H9 (cell line): ENCODE measurements at regions not wholly inside any gene's neighbourhood (a gene's known extent, or its start where the extent isn't known, plus 50 kb on each side); places are given as distances from the start of the nearest gene placed in this dataset.

Experiments used
- DNase-seq: peaks from one replicate; pipeline ENCODE4 v3.0.0-alpha.2; 2017
- H2AFZ ChIP-seq: one replicate; pipeline ENCODE4 v1.6.1; 2013; ENCODE audit warnings: mild to moderate bottlenecking, low read length, control low read depth, moderate library complexity
- H2AK5ac ChIP-seq: 2 replicates; pipeline ENCODE4 v1.6.1; 2013; ENCODE audit warnings: low read length, control low read depth, mixed read lengths; ENCODE audit not compliant: insufficient read length
- H2BK120ac ChIP-seq: one replicate; pipeline ENCODE4 v1.6.1; 2013; ENCODE audit warnings: low read depth, mild to moderate bottlenecking, low read length, control low read depth, inconsistent platforms; ENCODE audit not compliant: poor library complexity, severe bottlenecking
- H2BK12ac ChIP-seq: 2 replicates; pipeline ENCODE4 v1.6.1; 2013; ENCODE audit warnings: low read length, control low read depth, mixed read lengths, low read depth; ENCODE audit not compliant: insufficient read length
- H2BK15ac ChIP-seq: 2 replicates; pipeline ENCODE4 v1.6.1; 2013; ENCODE audit warnings: low read depth, low read length, control low read depth
- H2BK20ac ChIP-seq: one replicate; pipeline ENCODE4 v1.6.1; 2013; ENCODE audit warnings: low read depth, mild to moderate bottlenecking, low read length, control low read depth, inconsistent platforms; ENCODE audit not compliant: poor library complexity, severe bottlenecking
- H2BK5ac ChIP-seq: 2 replicates; pipeline ENCODE4 v1.6.1; 2013; ENCODE audit warnings: low read length, control low read depth, mixed read lengths; ENCODE audit not compliant: insufficient read length
- H3K14ac ChIP-seq: 2 replicates; pipeline ENCODE4 v1.6.1; 2013; ENCODE audit warnings: low read length, control low read depth; ENCODE audit not compliant: insufficient read depth
- H3K18ac ChIP-seq: 2 replicates; pipeline ENCODE4 v1.6.1; 2013; ENCODE audit warnings: low read depth, mild to moderate bottlenecking, mixed read lengths, low read length, control low read depth; ENCODE audit not compliant: insufficient read length
- H3K23ac ChIP-seq: 2 replicates; pipeline ENCODE4 v1.6.1; 2013; ENCODE audit warnings: low read length, control low read depth, mixed read lengths, low read depth; ENCODE audit not compliant: insufficient read length
- H3K23me2 ChIP-seq: 2 replicates; pipeline ENCODE4 v1.6.1; 2013; ENCODE audit warnings: low read depth, mild to moderate bottlenecking, mixed read lengths, low read length, control low read depth; ENCODE audit not compliant: insufficient read length, poor library complexity, severe bottlenecking
- H3K27ac ChIP-seq: 2 replicates; pipeline ENCODE4 v1.5.1; 2013; ENCODE audit warnings: low read length, control low read depth, mixed read lengths, low read depth; ENCODE audit not compliant: insufficient read length
- H3K27me3 ChIP-seq: 2 replicates; pipeline ENCODE4 v1.6.1; 2013; ENCODE audit warnings: low read length, control low read depth, inconsistent platforms; ENCODE audit not compliant: insufficient read depth
- H3K4ac ChIP-seq: 2 replicates; pipeline ENCODE4 v1.6.1; 2013; ENCODE audit warnings: low read depth, mild to moderate bottlenecking, control low read depth, inconsistent platforms, low read length, moderate library complexity
- H3K4me1 ChIP-seq: 2 replicates; pipeline ENCODE4 v1.6.1; 2013; ENCODE audit warnings: low read length, control low read depth, inconsistent platforms; ENCODE audit not compliant: insufficient read depth
- H3K4me2 ChIP-seq: 2 replicates; pipeline ENCODE4 v1.6.1; 2013; ENCODE audit warnings: low read length, control low read depth, mixed read lengths; ENCODE audit not compliant: insufficient read length, insufficient read depth
- H3K56ac ChIP-seq: 2 replicates; pipeline ENCODE4 v1.6.1; 2013; ENCODE audit warnings: low read depth, mild to moderate bottlenecking, mixed read lengths, low read length, control low read depth; ENCODE audit not compliant: insufficient read length
- H3K79me1 ChIP-seq: 2 replicates; pipeline ENCODE4 v1.6.1; 2013; ENCODE audit warnings: low read depth, mild to moderate bottlenecking, moderate library complexity, low read length, control low read depth, inconsistent platforms; ENCODE audit not compliant: insufficient read depth, poor library complexity, severe bottlenecking
- H3K79me2 ChIP-seq: 2 replicates; pipeline ENCODE4 v1.6.1; 2013; ENCODE audit warnings: low read length, control low read depth, inconsistent platforms; ENCODE audit not compliant: insufficient read depth
- H3K9ac ChIP-seq: 2 replicates; pipeline ENCODE4 v1.6.1; 2013; ENCODE audit warnings: low read length, control low read depth, mixed read lengths; ENCODE audit not compliant: insufficient read length; ENCODE audit errors: extremely low read depth
- H3K9me3 ChIP-seq: one replicate; pipeline ENCODE4 v1.6.1; 2013; ENCODE audit warnings: low read depth, low read length, inconsistent platforms; ENCODE audit not compliant: control insufficient read depth
- H3T11ph ChIP-seq: one replicate; pipeline ENCODE4 v1.6.1; 2013; ENCODE audit warnings: mild to moderate bottlenecking, low read length, control low read depth, inconsistent platforms
- H4K20me1 ChIP-seq: one replicate; pipeline ENCODE4 v1.6.1; 2013; ENCODE audit not compliant: control insufficient read depth, insufficient read length, insufficient read depth
- H4K5ac ChIP-seq: 2 replicates; pipeline ENCODE4 v1.6.1; 2013; ENCODE audit warnings: low read depth, mild to moderate bottlenecking, mixed read lengths, low read length, control low read depth; ENCODE audit not compliant: insufficient read length
- H4K8ac ChIP-seq: replicated peaks from 2 replicates; pipeline ENCODE4 v1.6.1; 2013; ENCODE audit warnings: low read length, control low read depth, mixed read lengths, low read depth; ENCODE audit not compliant: insufficient read length
- H4K91ac ChIP-seq: 2 replicates; pipeline ENCODE4 v1.6.1; 2013; ENCODE audit warnings: low read depth, mild to moderate bottlenecking, moderate library complexity, mixed read lengths, low read length, control low read depth; ENCODE audit not compliant: insufficient read length
- H3K27ac Mint-ChIP-seq, 3 experiments: 2 replicates in 2 of 3; 3 replicates in 1 of 3; pipeline ENCODE4 v1.8.0; 2020 to 2021; ENCODE audit warnings: mixed read lengths in 3 of 3, mild to moderate bottlenecking in 1 of 3, moderate library complexity in 1 of 3
- H3K27me3 Mint-ChIP-seq: 2 replicates; pipeline ENCODE4 v1.8.0; 2021; ENCODE audit warnings: low read depth, mild to moderate bottlenecking, moderate library complexity, mixed read lengths
- H3K36me3 Mint-ChIP-seq, 3 experiments: 2 replicates in 2 of 3; 3 replicates in 1 of 3; pipeline ENCODE4 v1.8.0; 2020 to 2021; ENCODE audit warnings: low read depth in 3 of 3, mixed read lengths in 3 of 3; ENCODE audit not compliant: insufficient read depth in 1 of 3
- H3K4me1 Mint-ChIP-seq, 2 experiments: 2 replicates each; pipeline ENCODE4 v1.8.0; 2020; ENCODE audit warnings: mixed read lengths in 2 of 2
- H3K4me3 Mint-ChIP-seq, 2 experiments: 2 replicates in 1 of 2; 3 replicates in 1 of 2; pipeline ENCODE4 v1.8.0; 2020 to 2021; ENCODE audit warnings: mild to moderate bottlenecking in 2 of 2, mixed read lengths in 2 of 2, moderate library complexity in 1 of 2
- H3K9me3 Mint-ChIP-seq, 2 experiments: 2 replicates in 1 of 2; 3 replicates in 1 of 2; pipeline ENCODE4 v1.8.0; 2020; ENCODE audit warnings: mild to moderate bottlenecking in 2 of 2, mixed read lengths in 2 of 2, moderate library complexity in 1 of 2
- CTCF ChIP-seq: fragments of 200-600 bp; sonication (generic); conservative IDR thresholded peaks from 3 replicates; pipeline ENCODE4 v1.8.0; 2021; ENCODE audit warnings: antibody characterized with exemption, mild to moderate bottlenecking
- WGBS: extraction: QIAGEN DNeasy Blood & Tissue Kit; methylation state at CpG from one replicate; pipeline ENCODE4 v1.1.7; 2013; ENCODE audit warnings: missing lambda C conversion rate, low lambda C conversion rate, mixed read lengths; ENCODE audit not compliant: insufficient read length; ENCODE audit errors: extremely low coverage; 5-methylcytosine and 5-hydroxymethylcytosine counted together

GRCh38 chr1:91138959-91139358 lies 117.1 kb upstream of the ZNF644 start:
- Mint-ChIP-seq H3K36me3 (peaks cover 0 to 5% (median 0%) of the 10 kb centered on the region in 3 experiments; a peak in 1 of 7 replicates), H3K4me3 (0 out of 5 replicates have a peak overlapping the region, but pooled peaks of 1 of the 2 experiments have one; percentile 8), H3K9me3 (no peaks in the 10 kb centered on the region), H3K4me1 (peaks cover 41 to 48% of the 10 kb centered on the region in 2 experiments), H3K27me3 (no peaks in the 10 kb centered on the region), H3K27ac (peak overlapping the region in 2 of 3 experiments; percentile 22 to 89; a peak in 4 of 7 replicates)
- no peak overlapping the region for H3K18ac ChIP-seq
- no peak overlapping the region for H3K4ac ChIP-seq
- H3K9ac ChIP-seq: no peak overlapping the region
- no peaks in the 10 kb centered on the region for H4K20me1 ChIP-seq
- no peak overlapping the region for H4K91ac ChIP-seq
- no peak overlapping the region for H2BK120ac ChIP-seq
- no peak overlapping the region for H3K14ac ChIP-seq
- no peak overlapping the region for H2AFZ ChIP-seq
- no peaks in the 10 kb centered on the region for H3K9me3 ChIP-seq
- no peak overlapping the region for H4K5ac ChIP-seq
- no peak overlapping the region for H2BK12ac ChIP-seq
- H2AK5ac ChIP-seq: no peak overlapping the region
- H3K27ac ChIP-seq: no peak overlapping the region
- no peak for TF ChIP-seq CTCF
- H3K4me1 ChIP-seq: peaks cover 2% of the 10 kb centered on the region; the same call in 1 of the 2 replicates
- WGBS: no CpG with 5 or more reads among the region's 3 CpGs
- no peak overlapping the region for H2BK5ac ChIP-seq
- H2BK20ac ChIP-seq: no peak overlapping the region
- H2BK15ac ChIP-seq: no peak overlapping the region
- no peaks in the 10 kb centered on the region for H3K79me1 ChIP-seq
- DNase-seq: no peak
- H3K4me2 ChIP-seq: no peak overlapping the region
- H3K27me3 ChIP-seq: no peaks in the 10 kb centered on the region
- H3K23ac ChIP-seq: no peak overlapping the region
- H3T11ph ChIP-seq: no peak overlapping the region
- no peaks in the 10 kb centered on the region for H3K79me2 ChIP-seq
- no peak overlapping the region for H3K56ac ChIP-seq
- H3K23me2 ChIP-seq: no peaks in the 10 kb centered on the region
- no peak overlapping the region for H4K8ac ChIP-seq
